Stimulated activated CD4-positive, alpha-beta T cell treated with anti-CD3 and anti-CD28 coated beads, Interleukin-15, amount 100 ng/mL, for 1 hour (primary cell): ENCODE measurements at regions not wholly inside any gene's neighbourhood (a gene's known extent, or its start where the extent isn't known, plus 50 kb on each side); places are given as distances from the start of the nearest gene placed in this dataset.

Experiments
- DNase-seq, 2 donors: peaks; one replicate each; pipeline ENCODE4 v3.0.0-alpha.2; 2020; ENCODE audit warnings: low read depth in 1 of 2, low spot score in 1 of 2

DNA sequence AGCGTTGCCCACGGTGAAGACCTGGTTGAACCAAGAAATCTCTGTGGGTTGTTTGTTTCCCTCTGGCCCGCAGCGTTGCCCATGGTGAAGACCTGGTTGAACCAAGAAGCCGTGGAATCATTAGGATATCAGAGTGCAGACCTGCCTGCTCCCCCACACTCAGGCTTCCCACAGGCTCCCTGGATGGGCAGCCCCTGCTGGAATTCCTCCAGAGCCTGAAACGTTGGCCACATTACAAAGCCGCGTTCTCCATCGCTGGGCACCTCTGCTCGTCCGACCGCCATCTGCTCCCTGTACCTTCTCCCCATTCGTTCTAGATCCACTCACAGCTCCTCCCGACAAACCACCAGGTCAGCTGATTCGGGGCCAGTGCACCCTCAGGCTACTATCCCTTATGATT, 266.9 kb upstream of the SHH start:
- no peak for DNase-seq

DNA sequence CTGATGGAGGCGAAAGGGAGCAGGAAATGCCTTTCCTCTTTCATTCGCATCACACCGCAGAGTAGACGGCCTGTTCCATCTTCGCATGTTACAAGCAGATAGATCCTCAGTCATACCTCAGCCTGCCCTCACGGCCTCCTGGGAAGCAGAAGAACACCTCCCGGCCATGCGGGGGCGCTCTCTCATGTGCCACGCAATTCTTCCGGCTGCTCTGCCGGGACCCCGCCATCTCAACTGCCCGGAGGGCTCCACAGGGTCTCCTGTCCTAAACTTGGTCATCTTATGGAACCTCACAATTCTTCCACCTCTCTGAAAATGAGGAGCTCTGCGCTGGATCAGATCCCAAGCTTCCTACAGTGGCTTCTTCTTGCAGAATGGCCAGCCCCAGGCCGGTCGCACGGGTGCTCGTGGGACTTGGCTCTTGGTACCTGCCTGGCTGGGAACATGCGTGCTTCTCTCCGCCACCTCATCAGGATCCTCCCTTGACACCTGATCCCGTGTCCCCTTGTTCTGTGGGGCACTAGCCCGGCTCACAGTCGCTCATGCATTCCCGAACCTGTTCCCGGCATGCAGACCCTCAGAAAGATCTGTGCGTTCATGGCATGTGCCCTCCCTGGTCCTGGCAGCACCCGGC, 262.8 kb upstream of the SHH start:
- DNase-seq = no peak

DNA sequence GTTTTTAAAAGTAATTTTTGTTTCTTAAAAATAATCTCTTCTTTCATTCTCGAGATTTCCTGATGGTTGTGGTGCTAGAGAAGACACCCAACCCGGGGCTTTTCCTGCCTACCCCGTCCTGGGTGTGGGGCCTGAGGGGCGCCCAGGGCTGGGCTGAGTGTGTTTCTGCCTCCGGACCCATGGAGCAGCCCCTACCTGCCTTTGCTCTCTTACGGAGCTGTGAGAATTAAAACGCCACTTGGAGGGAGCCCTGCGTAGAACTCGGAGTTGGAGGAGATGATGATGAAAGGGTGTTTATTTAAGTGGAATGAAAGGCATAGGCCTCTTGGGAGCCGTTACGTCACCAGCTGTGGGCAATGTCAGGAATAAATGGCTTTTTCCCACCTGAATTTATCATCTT, 261.8 kb upstream of the SHH start:
- DNase-seq = no peak

DNA sequence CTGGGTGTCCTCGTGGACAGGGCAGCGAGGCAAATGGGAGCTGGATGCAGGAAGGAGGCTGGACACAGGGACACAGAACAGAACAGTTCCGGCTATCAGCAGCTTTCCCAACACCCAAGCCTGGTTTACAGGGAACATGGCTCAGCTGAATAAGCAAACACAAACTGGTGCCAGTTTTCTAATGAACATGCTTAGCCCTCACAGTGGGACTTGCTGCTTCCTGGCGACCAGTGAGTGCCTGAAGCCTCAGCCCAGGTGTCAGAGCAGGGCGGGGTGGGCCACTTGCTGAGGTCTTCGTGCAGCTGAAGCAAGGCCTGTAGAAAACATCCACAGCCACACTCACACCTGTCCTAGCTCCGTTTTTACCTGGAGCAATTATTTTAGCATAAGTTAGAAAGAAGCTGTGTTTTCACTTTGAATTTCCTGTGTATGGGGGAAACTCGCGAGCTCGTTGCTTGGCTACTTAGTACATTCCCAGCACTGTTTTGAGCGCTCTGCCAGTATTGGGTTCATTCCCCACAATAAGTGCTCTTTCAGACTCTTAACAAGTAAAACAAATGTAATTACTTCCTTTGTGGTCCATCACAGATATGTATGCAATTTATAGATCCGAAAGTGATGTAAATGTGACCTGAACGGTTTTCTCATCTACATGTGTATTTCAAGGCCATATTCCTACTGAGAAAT, 261.2 kb upstream of the SHH start:
- no peak for DNase-seq

DNA sequence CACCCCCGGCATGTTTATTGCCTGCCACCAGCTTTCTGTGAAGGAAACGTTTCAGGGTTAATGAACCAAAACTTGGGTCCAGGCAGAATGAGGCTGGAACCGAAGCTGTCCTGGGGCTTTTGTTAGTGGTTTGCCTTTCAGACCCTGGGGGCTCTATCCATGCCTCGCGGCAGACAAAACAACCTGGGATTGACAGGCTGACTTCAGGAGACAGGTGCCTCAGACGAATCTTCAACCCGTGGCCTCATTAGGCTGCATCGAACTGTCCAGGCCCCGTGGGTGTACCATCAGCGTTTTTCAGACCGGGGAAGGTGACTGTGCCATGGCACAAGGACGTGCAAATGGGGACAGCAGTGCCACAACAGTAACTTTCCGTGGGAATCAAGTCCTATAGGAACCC, 259.3 kb upstream of the SHH start:
- no peak for DNase-seq

DNA sequence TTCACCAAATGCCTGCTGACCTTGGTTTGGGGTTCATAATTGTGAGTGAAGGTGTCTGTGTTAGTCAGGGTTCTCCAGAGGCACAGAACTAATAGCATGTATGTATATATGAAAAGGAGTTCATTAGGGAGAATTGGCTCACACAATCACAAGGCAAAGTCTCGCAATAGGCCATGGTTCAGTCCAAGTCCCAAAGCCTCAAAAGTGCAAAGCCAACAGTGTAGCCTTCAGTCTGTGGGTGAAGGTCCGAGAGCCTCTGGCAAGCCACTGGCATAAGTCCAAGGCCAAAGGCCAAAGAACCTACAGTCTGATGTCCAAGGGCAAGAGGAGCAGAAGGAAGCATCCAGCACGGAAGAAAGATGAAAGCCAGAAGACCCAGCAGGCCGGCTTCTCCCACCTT, 257.6 kb upstream of the SHH start:
- no peak for DNase-seq

DNA sequence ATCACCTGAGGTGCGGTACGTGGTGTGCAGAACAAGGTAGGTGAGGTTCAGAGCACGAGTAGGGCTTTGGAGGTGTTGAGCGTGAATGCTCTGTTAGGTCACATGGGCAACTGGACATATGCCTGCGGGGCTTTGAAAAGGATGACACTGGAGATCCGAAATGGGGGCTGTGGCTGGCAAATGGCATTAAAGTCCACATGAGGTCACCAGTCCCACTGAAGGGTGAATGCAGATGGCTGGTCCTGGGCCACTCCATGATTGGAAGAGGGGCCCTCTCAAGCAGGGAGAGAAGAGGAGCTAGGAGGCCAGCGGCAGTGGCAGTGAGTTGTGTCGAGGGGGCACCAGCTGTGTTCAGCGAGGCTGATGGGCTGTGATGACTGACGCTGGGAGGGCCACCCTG, 254.9 kb upstream of the SHH start:
- DNase-seq = no peak

DNA sequence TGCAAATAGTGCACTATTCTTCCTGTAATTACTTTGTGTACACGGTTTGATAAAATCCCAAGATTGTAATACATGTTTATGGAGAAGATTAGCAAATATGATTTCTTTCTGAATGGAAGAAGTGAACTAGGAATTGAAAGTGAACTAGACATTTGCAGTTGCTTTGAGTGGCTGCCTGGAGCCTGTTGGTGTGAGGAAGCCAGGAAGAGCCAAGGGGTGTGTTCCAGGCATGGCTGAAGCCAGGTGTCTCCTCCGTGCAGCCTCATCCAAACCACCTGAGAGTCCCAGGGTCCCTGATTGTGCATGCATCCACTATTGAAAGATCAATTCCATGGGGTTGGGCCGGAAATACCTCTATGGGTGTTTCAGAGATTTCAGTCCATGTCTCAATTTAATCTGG, 253.1 kb upstream of the SHH start:
- DNase-seq = no peak

DNA sequence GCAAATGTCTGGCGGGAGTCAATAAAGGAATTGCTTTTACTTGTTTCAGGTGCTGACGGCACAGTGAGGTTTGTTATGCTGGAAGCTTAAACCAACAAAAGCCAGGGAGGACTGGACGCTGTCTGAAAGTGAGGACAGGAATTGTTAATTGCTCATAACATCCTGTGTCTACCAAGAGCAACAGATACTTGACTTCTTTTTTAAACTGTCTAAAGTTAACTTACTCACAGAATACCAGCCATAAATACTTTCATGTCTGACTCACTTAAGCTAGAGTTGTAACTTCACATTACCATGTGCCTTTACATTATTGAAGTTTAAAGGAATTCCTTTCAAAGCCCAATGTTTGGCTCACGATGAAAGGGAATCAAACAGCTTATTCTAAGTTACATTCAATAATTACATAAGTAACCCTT, 252.7 kb upstream of the SHH start:
- DNase-seq = no peak

DNA sequence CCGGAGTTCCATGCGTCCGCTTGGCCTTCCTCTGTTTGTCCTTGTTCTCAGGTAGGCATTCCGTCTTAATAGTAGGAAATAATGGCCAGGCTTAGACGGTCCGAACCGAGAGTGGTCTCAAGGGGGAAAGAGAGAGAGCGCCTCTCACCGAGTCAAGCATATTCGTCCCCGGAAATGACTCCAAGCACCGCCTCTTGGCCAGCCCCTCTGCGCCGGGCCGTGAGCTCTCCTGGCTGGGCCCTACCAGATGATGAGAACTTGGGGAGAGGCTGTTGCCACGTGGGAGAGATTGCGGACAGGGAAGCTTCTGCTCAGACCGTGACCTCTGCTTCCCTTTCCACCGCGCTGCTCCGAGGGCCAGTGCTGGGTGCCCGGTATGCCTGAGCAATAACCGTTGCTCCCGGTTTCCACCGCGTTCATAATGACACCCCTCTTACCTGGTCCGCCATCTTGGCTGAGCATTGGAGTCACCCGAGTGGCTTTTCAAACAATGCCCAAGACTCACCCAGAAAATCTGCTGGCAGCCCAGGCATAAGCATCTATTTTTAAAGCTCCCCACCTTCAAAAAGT, 251.1 kb upstream of the SHH start:
- DNase-seq = no peak

DNA sequence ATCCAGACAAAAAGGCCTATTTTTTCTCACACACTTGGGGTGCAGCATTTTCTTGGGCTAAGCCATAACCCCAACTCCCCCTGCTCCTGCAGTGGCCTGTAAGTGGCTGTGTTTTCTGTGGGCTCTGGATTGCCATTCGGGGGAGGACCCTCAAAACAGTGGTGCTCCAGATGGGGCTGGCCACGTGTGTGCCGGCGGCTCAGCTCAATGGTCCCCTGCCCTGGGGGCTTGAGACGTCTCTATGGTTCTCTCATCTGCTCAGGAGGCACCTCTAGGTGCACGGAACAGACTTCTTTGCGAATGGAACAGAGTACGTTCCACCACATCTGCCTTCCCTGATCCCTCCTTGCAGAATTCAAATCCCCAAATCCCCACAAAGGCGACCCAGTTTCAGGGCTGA, 250.0 kb upstream of the SHH start:
- no peak for DNase-seq

DNA sequence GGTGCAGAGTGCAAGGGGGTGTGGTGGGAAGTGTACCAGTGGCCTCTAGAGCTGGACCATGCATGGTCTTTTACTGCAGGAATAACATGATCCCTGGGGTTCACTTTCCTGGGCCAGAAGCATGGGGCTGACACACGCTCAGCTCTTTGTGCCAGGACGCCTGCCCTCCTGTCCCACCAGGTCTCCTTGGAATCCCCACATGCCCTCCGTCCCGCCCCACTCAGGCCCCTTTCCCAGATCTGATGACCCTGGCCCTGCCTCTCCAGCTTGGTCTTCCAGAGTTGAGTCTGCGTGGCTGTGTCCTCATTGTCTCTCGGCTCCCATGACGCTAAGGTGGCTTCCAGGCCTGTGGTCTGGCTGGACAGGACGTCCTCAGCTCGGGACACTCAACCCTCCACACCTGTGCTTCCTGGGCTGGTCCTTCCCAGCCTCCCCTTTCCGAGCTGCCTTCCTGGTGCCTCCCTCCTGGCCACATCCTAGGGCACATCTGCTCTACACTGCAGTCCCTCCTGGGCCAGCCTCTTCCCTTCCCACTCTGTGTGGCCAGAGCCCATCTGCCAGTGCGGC, 249.5 kb upstream of the SHH start:
- DNase-seq = no peak

DNA sequence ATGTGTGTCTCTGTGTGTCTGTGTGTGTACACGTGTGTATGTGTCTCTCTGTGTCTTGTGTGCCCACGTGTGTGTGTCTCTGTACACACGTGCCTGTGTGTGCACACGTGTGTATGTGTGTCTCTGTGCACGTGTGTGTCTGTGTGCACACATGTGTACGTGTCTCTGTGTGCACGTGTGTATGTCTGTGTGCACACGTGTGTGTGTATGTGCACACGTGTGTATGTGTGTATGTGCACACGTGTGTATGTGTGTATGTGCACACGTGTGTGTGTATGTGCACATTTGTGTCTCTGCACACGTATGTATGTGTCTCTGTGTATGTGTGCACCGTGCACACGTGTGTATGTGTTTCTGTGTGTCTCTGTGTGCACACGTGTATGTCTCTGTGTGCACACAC, 248.7 kb upstream of the SHH start:
- no peak for DNase-seq

DNA sequence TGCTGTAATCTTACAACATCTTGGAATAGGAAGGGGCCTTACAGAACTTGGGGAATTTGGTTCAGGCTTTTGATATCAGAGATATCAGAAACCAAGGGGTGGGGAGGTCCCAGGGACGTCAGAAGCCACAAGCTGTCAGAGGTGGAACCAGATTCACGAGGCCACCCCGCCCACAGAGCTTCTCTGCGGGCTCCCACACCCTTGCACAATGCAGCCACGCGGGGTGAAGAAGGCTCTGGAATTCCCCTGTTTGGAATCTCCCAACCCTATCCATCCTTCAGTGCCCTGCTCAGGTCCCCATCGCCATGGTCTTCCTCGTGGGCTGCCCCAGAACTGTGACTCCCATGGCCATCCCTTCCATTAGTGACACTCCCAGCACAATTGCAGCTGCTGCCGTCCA, 247.1 kb upstream of the SHH start:
- DNase-seq = no peak

DNA sequence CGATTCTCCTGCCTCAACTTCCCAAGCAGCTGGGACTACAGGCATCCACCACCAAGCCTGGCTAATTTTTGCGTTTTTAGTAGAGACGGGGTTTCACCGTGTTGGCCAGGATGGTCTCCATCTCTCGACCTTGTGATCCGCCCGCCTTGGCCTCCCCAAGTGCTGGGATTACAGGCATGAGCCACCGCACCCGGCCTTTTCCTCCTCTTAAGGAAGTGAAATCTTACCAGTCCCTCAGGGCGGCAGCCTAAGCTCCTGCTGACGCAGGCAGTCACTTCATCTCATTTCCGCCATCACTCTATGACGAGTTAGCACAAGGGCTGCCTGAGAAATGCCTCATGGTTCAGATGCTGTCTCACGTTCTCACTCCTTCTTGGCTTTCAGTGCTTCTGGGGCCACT, 246.0 kb upstream of the SHH start:
- no peak for DNase-seq

DNA sequence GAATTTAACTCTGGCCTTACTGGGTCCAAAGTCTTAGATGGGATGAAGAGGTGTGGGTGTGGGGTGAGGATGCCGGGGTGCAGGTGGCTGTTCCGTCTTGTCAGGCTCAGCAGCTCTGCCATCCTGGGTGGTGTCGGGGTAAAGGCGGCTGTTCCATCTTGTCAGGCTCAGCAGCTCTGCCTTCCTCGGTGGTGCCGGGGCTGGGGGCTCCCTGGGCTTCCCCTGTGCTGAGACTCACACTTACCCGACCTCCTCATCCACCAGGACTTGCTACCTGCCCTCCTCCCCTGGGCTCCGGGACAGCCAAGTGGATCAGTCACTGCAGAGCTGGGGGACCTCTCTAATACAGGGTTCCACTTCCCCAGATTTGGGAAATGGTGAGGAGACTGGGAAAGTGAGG, 244.3 kb upstream of the SHH start:
- DNase-seq = no peak

DNA sequence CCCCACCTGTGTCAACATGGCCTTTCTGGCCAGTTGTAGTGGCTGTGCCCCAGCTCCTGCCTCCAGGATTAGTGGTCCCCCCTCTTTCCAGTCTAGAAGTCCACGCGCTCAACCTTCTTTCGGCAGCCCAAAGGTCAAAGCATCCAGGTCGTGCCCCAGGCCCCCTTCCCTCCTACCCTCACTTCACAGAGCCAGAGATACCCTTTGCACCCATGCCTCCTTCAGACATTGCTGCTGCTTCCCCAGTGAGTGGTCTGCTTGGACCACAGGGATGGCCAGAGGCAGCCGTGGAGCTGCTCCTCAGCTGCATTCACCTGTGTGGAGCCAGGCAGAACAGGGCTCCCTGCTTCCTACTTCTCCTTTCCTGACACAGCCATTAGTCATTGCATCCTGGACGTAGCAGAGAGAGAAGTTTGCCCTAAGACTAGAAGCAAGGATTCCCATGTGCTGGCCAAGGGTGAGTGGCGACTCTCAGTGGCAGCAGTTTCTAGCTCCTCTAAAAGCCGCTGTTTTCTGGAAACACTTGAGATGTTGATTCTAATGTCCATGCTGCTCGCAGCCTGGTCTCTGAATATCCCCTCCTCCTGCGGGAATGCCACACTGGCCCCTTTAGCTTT, 243.1 kb upstream of the SHH start:
- DNase-seq = no peak

DNA sequence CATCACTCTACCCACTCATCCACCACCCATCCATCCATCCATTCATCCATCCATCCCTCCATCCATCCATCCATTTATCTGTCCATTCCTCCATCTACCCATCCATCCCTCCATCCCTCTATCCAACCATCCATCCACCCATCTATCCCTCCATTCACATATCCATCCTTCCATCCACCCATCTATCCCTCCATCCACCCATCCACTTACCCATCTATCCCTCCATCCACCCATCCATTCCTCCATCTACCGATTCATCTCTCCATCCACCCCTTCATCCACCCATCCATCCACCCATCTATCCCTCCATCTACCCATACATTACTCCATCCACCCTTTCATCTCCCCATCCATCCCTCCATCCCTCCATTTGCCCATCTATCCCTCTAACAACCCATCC, 239.6 kb upstream of the SHH start:
- DNase-seq = no peak

DNA sequence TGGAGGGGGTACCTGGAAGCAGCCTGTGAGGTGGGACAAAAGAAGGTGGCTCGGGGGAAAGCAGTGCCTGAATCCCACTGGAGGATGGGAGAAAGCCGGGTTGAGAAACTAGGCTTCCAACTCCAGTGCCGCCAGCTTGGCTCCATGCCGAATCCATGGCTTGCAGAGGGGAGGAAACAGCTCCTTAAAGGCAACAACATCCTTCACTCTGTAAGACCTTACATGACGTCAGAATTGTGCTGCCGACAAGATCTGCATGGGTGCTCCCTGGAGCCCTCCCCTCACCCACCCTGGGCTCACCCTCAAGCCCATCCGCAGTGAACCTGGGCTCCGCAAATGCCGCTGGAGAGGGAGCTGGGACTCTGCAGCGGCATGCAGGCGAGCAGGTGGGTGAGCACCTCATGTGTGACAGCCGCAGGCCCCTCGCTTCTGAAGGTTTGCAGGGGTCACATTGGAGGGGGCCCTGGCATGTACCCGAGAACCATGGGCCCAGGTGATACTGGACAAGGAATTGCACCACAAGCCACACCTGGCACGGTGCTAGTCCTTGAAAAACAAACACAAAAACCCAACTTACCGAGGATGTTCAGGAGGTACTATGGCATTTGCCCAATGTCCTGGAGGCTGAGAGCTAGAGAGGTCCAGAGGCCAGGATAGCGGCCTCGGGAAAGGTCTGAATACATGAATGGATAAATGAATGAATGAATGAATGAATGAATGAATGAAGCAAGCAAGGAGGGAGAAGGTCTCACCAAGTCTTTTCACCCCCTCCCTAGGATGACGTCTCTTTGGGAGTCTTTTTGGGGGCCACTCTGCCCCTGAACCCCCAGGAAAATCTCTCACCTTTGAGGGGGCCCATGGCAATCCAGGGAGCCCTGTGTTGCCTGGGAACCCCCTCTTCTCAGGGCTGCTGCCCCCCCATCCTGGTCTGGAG, 238.6 kb upstream of the SHH start:
- DNase-seq = no peak

DNA sequence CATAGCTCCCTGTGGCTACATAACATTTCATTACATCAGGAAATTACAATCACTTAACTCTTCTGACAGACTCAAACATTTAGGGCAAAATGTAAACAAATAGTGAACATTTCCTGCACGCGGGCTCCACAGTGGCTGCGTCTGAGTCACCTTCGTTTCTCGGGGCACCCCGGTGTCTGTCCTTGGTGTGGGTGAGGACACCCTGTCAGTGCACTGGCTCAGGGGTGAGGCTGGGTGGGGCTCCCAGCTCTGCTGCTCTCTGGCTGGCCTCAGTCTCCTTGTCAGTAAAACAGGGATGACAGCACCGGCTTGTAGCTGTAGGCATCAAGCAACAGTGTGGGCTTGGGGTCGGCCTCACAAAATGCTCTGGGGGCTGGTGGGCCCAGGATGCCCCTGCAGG, 237.1 kb upstream of the SHH start:
- no peak for DNase-seq

DNA sequence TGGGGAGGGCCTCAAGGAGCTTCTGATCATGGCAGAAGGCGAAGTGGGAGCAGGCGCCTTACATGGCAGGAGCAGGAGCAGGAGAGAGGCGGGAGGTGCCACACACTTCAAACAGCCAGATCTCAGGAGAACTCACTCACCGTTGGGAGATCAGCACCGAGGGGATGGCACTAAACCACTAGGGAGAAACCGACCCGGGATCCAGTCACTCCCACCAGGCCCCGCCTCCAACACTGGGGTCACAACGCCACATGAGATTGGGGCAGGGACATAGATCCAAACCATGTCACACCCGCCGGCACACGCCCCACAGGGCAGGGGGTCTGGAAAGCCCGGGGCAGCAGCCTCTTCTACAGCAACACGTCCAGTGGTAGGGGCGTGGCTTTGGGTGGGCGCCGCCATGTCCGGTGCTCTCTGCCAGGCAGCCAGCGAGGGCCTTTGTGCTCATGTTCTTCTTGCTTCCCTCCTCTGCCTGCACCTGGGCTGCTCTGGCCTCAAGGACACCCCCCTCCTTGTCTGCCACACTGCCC, 233.8 kb upstream of the SHH start:
- DNase-seq = no peak
